Nephron (organoid): ENCODE measurements at regions not wholly inside any gene's neighbourhood (a gene's known extent, or its start where the extent isn't known, plus 50 kb on each side); places are given as distances from the start of the nearest gene placed in this dataset.
"Not testable (repeated sequence)": the region's sequence is repeated elsewhere in the genome, so short reads cannot be mapped to it uniquely, and the experiment has no call there.

Experiments
- H3K27ac Mint-ChIP-seq, 3 experiments: 2 replicates each; pipeline ENCODE4 v1.8.0; 2020; ENCODE audit warnings: mixed read lengths in 3 of 3, mild to moderate bottlenecking in 2 of 3, moderate library complexity in 1 of 3
- H3K27me3 Mint-ChIP-seq: 2 replicates; pipeline ENCODE4 v1.8.0; 2021; ENCODE audit warnings: low read depth, mild to moderate bottlenecking, moderate library complexity, mixed read lengths
- H3K36me3 Mint-ChIP-seq: 2 replicates; pipeline ENCODE4 v1.8.0; 2020; ENCODE audit warnings: low read depth, mixed read lengths
- H3K4me1 Mint-ChIP-seq: 2 replicates; pipeline ENCODE4 v1.8.0; 2020; ENCODE audit warnings: mixed read lengths
- H3K4me3 Mint-ChIP-seq, 3 experiments: 2 replicates each; pipeline ENCODE4 v1.8.0; 2020; ENCODE audit warnings: mild to moderate bottlenecking in 3 of 3, mixed read lengths in 3 of 3, moderate library complexity in 2 of 3
- H3K9me3 Mint-ChIP-seq: 2 replicates; pipeline ENCODE4 v1.8.0; 2020; ENCODE audit warnings: mixed read lengths
- CTCF ChIP-seq, 3 experiments: fragments of 200-600 bp; sonication (generic); IDR thresholded peaks; one replicate each; pipeline ENCODE4 v1.5.0; 2021; ENCODE audit warnings: antibody characterized with exemption in 3 of 3; ENCODE audit not compliant: unreplicated experiment in 3 of 3

GRCh38 chrX:35445912-35446311, 352.2 kb upstream of the MAGEB16 start:
- Mint-ChIP-seq H3K27me3 (no peaks in the 10 kb centered on the region), H3K27ac (no peak overlapping the region), H3K9me3 (peaks cover 8% of the 10 kb centered on the region), H3K36me3 (no peaks in the 10 kb centered on the region), H3K4me3 (no peak overlapping the region), H3K4me1 (no peaks in the 10 kb centered on the region)
- TF ChIP-seq CTCF (IDR thresholded peaks at IDR 0.05; ENCODE audit: unreplicated experiment in 3 of 3): no peak

DNA sequence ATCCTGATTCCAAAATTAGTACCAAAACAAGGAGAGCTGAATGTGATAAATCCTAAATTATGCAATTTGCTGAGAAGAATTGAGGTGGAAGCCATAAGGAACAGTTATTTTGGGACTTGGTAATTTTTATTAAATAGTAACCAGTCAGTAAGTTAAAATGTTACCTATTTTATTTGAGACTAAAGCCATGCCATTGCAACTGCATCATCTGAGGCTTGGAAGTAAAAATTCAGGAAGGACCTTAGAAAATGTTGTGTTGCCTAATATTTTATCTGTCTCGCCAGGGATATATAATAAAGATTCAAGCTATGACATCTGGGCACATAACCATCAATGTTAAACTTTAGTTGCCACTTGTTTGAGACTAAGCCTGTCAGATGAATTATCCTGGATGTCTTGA, 341.3 kb upstream of the MAGEB16 start:
- H3K36me3 Mint-ChIP-seq: no peaks in the 10 kb centered on the region
- peak overlapping the region in 2 of 3 experiments; percentile 51 to 62 for H3K27ac Mint-ChIP-seq
- H3K4me3 Mint-ChIP-seq: no peak overlapping the region
- no peak for TF ChIP-seq CTCF (IDR thresholded peaks at IDR 0.05; ENCODE audit: unreplicated experiment in 3 of 3)
- peaks cover 1% of the 10 kb centered on the region for H3K9me3 Mint-ChIP-seq
- H3K4me1 Mint-ChIP-seq: no peaks in the 10 kb centered on the region
- no peaks in the 10 kb centered on the region for H3K27me3 Mint-ChIP-seq

- no peaks in the 10 kb centered on the region for H3K36me3 Mint-ChIP-seq
- no peaks in the 10 kb centered on the region for H3K27me3 Mint-ChIP-seq
- no peaks in the 10 kb centered on the region for H3K4me1 Mint-ChIP-seq
- H3K9me3 Mint-ChIP-seq: peaks cover under 1% of the 10 kb centered on the region
- no peak for TF ChIP-seq CTCF (IDR thresholded peaks at IDR 0.05; ENCODE audit: unreplicated experiment in 3 of 3)
- H3K27ac Mint-ChIP-seq: no peak overlapping the region
- H3K4me3 Mint-ChIP-seq: no peak overlapping the region
Measured at GRCh38 chrX:35458142-35458541, 340.0 kb upstream of the MAGEB16 start.

- Mint-ChIP-seq H3K36me3 (no peaks in the 10 kb centered on the region), H3K9me3 (peaks cover 2% of the 10 kb centered on the region), H3K4me3 (no peak overlapping the region), H3K4me1 (no peaks in the 10 kb centered on the region), H3K27me3 (no peaks in the 10 kb centered on the region), H3K27ac (no peak overlapping the region)
- TF ChIP-seq CTCF (IDR thresholded peaks at IDR 0.05; ENCODE audit: unreplicated experiment in 3 of 3): no peak
Measured at GRCh38 chrX:35461164-35461563, 337.0 kb upstream of the MAGEB16 start.

GRCh38 chrX:35496671-35497070, 301.5 kb upstream of the MAGEB16 start:
- not testable (repeated sequence) for H3K4me1 Mint-ChIP-seq, H3K27me3 Mint-ChIP-seq, H3K36me3 Mint-ChIP-seq, H3K4me3 Mint-ChIP-seq, H3K27ac Mint-ChIP-seq
- H3K9me3 Mint-ChIP-seq: peaks cover 12% of the 10 kb centered on the region

DNA sequence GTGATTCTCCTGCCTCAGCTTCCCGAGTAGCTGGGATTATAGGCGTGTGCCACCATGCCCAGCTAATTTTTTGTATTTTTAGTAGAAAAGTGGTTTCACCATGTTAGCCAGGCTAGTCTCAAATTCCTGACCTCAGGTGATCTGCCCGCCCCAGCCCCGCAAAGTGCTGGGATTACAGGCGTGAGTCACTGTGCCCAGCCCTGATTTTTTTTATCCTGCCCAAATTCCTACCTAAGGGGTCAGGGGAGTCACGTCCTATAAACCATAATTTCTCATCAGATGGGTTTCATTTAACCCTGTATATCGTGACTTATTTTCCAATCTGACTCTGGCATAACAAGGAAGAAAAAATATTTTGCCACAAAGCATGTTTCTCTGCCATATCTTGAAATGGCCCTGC, 300.7 kb upstream of the MAGEB16 start:
- H3K27ac Mint-ChIP-seq, H3K4me1 Mint-ChIP-seq, H3K4me3 Mint-ChIP-seq, H3K27me3 Mint-ChIP-seq, H3K36me3 Mint-ChIP-seq: not testable (repeated sequence)
- H3K9me3 Mint-ChIP-seq: peaks cover 15% of the 10 kb centered on the region

GRCh38 chrX:35499071-35499862, 298.9 kb upstream of the MAGEB16 start:
- Mint-ChIP-seq H3K36me3 (no peaks in the 10 kb centered on the region), H3K9me3 (peaks cover 15% of the 10 kb centered on the region), H3K4me3 (no peak overlapping the region), H3K27me3 (no peaks in the 10 kb centered on the region), H3K4me1 (no peaks in the 10 kb centered on the region), H3K27ac (no peak overlapping the region)
- TF ChIP-seq CTCF (IDR thresholded peaks at IDR 0.05; ENCODE audit: unreplicated experiment in 3 of 3): no peak
